ENCODE measurements at regions not wholly inside any gene's neighbourhood (a gene's known extent, or its start where the extent isn't known, plus 50 kb on each side); places are given as distances from the start of the nearest gene placed in this dataset.

DNA sequence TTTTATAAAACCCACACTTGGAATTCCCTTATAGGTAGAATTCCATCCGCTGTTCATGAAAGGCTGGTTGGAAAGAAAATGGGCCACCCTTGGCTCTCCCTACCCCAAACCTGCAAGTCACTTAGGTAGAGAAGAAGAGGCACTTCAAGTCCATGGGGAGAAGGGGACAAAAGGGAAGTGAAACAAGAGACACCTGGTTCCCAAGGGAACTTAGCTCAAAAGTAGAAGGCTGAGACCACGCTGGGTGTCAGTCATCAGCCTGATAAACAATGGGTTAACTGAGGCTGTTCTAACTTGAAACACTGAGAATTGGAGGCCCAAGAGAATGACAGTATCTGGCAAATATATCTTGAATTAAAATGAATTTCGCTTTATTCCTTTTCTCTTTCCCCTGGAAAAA, 330.8 kb upstream of the NFE2L3 start:
- DNase-seq (ENCODE audit: low read depth) = no peak
- H3K4me3 ChIP-seq (ENCODE audit: control insufficient read depth, low read depth, low read length) = no peak overlapping the region
- TF ChIP-seq, protein P1, sequence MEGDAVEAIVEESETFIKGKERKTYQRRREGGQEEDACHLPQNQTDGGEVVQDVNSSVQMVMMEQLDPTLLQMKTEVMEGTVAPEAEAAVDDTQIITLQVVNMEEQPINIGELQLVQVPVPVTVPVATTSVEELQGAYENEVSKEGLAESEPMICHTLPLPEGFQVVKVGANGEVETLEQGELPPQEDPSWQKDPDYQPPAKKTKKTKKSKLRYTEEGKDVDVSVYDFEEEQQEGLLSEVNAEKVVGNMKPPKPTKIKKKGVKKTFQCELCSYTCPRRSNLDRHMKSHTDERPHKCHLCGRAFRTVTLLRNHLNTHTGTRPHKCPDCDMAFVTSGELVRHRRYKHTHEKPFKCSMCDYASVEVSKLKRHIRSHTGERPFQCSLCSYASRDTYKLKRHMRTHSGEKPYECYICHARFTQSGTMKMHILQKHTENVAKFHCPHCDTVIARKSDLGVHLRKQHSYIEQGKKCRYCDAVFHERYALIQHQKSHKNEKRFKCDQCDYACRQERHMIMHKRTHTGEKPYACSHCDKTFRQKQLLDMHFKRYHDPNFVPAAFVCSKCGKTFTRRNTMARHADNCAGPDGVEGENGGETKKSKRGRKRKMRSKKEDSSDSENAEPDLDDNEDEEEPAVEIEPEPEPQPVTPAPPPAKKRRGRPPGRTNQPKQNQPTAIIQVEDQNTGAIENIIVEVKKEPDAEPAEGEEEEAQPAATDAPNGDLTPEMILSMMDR (IDR thresholded peaks at IDR 0.05; ENCODE audit: control insufficient read depth, insufficient read depth, low read depth, low read length, missing control alignments) = no peak

DNA sequence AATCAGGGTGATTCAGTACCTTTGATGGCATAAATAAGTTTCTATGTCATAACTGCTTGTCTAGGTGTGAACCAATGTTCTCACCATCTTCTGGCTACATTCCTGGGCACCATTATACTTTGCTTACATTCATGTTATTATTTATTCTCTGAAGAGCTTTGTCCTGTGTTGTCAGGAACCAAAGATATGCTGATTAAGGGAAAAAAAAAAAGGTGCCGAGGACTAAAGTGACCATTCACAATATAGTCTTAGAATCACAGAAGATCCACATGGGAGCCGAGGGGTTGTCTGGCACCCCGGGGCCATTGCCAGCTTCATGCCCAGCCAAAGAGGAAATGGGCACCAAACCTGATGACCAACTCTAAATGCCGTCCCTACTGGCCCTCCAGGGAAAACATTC, 329.2 kb upstream of the NFE2L3 start:
- no peak overlapping the region for H3K4me3 ChIP-seq (ENCODE audit: control insufficient read depth, low read depth, low read length)
- DNase-seq (ENCODE audit: low read depth) = no peak
- TF ChIP-seq, protein P1 (IDR thresholded peaks at IDR 0.05; ENCODE audit: control insufficient read depth, insufficient read depth, low read depth, low read length, missing control alignments) = no peak

DNA sequence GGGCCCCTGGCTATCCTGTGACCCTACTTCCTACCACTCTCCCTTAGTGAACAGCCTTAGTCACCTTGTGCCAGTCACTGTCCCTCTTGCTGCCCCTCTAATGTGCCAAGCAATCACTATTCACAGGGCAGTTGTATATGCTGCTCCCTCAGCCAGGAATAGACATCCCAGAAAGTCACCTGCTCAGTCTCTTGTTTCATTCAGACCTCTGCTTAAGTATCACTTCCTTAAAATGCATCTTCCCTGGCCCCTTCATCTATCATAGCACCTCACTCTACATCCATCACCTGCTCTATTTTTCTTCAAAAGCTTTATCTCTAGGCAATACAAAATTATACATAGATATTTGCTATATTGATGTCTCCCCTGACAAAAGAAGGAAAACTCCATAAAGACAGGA, 328.4 kb upstream of the NFE2L3 start:
- H3K4me3 ChIP-seq (ENCODE audit: control insufficient read depth, low read depth, low read length) = no peak overlapping the region
- TF ChIP-seq, protein P1 (IDR thresholded peaks at IDR 0.05; ENCODE audit: control insufficient read depth, insufficient read depth, low read depth, low read length, missing control alignments) = no peak
- DNase-seq (ENCODE audit: low read depth) = no peak

DNA sequence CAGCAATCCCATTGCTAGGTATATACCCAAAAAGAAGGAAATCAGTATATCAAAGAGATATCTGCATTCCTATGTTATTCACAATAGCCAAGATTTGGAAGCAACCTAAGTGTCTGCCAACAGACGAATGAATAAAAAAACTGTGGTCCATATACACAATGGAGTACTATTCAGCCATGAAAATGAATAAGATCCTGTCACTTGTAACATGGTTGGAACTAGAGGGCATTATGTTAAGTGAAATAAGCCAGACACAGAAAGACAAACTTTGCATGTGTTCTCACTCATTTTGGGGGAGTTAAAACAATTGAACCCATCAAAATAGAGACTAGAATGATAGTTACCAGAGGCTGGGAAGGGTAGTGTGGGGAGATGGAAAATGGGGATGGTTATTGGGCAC, 323.5 kb upstream of the NFE2L3 start:
- DNase-seq (ENCODE audit: low read depth) = no peak
- no peak overlapping the region for H3K4me3 ChIP-seq (ENCODE audit: control insufficient read depth, low read depth, low read length)
- TF ChIP-seq, protein P1 (IDR thresholded peaks at IDR 0.05; ENCODE audit: control insufficient read depth, insufficient read depth, low read depth, low read length, missing control alignments) = no peak

DNA sequence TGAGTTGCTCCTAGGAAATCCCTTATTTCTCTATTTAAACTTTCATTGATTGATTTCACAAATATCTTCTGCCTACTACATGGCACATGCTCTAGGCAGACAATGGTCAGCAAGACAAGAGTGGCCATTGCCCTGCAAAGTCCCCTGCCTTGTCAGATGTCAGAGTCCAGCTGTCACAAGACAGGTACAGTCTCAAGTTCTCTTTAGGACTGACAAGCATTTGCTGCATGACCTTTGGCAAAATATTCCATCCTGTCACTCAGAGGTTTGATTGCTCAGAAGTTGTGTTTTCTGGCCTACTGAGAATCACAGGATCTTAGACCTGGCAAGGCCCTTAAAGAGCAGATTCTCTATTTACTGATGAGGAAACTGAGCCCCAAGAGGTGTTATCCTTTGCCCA, 322.3 kb upstream of the NFE2L3 start:
- TF ChIP-seq, protein P1 (IDR thresholded peaks at IDR 0.05; ENCODE audit: control insufficient read depth, insufficient read depth, low read depth, low read length, missing control alignments) = no peak
- no peak overlapping the region for H3K4me3 ChIP-seq (ENCODE audit: control insufficient read depth, low read depth, low read length)
- DNase-seq (ENCODE audit: low read depth) = no peak

DNA sequence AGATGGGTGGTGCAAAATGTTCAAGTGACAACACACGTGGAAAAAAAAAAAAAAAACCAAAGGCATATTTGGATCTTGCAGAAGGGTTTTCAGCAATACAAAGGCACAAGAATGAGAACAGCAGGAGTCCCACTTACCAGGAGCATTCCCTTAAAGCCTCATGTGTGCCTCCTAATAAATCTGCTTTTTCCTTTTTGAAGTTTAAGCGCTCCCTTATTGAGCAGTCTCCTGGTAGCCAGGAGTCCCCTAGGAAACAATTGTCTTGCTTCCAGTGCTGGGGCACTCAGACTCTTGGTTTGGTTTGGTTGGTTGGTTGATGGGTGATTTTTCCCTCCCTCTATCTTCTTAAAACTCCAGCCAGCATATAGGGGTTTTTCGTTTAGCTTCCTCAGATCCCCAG, 321.8 kb upstream of the NFE2L3 start:
- TF ChIP-seq, protein P1 (IDR thresholded peaks at IDR 0.05; ENCODE audit: control insufficient read depth, insufficient read depth, low read depth, low read length, missing control alignments) = no peak
- no peak for DNase-seq (ENCODE audit: low read depth)
- H3K4me3 ChIP-seq (ENCODE audit: control insufficient read depth, low read depth, low read length) = no peak overlapping the region

DNA sequence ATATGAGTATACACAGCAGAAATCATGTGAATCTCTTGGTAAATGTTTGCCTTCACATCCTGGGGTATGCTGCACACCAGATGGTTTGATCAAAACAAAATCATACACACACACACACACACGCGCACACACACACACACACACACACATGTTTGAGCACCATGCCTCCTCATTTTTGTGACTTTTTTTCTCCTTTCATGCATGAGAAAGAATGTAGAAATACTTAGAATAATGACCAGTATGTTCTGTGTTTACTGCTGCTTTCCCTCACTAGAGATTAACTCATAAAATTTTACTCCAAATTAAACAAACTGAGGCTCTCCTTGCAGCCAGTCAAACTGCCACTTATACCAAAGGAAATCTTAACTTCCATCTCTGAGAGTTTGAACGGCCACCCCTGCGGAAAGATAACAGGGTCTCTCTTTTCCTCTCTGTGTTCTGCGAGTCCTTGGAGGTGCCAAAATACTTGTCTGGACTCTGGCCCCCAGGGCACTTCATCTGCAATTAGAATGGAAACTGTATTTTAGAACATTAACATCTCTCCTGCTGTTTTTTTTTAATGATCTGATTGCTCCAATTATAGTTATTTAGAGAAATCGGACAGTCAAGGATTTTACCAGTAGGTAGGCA, 320.8 kb upstream of the NFE2L3 start:
- TF ChIP-seq, protein P1 (IDR thresholded peaks at IDR 0.05; ENCODE audit: control insufficient read depth, insufficient read depth, low read depth, low read length, missing control alignments) = no peak
- no peak overlapping the region for H3K4me3 ChIP-seq (ENCODE audit: control insufficient read depth, low read depth, low read length)
- DNase-seq (ENCODE audit: low read depth) = no peak
